CD4-positive, alpha-beta T cell treated with Interleukin-1 beta for 1 hour (primary cell): ENCODE measurements at regions not wholly inside any gene's neighbourhood (a gene's known extent, or its start where the extent isn't known, plus 50 kb on each side); places are given as distances from the start of the nearest gene placed in this dataset.
"Not testable (repeated sequence)": the region's sequence is repeated elsewhere in the genome, so short reads cannot be mapped to it uniquely, and the experiment has no call there.

Experiments used
- DNase-seq, 2 donors: peaks; one replicate each; pipeline ENCODE4 v3.0.0-alpha.2; 2020 to 2022

- DNase-seq: no peak
Observed at GRCh38 chr12:105854071-105854470, 284.7 kb downstream of the NUAK1 start.

DNA sequence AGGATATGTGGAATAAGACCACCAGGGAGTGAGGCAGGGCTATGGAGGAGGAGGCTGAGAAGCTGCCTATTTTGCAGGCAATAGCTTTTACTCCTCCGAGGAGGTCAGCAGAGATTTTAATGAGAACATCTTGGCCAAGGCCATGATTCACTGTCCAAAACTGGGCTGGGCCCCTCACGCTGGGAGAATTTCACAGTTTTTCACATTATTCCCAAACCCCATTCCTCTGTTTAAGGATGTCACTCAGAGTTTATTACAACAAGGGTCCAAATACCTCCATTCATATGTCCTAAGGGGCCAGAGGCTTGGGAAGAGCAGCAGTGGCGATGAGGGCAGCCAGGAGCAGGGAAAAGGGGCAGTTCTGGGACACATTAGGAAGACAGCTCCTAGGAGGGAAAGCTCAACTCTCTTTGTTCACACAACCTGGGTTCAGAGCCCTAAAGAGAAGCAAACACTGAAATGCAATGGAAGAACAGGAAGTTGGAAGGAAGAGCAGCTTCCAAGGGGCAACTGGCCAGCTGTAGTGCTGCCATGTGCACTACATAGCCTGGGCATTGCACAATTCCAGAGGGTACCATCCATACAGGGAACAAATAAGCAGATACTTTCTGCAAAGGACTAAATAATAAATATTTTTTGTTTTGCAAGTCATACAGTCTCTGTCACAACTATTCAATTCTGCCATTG is 283.2 kb downstream of the NUAK1 start:
- no peak for DNase-seq

GRCh38 chr12:105856048-105856405 is 282.7 kb downstream of the NUAK1 start:
- DNase-seq: no peak

- DNase-seq: no peak
Observed at GRCh38 chr12:105858981-105859710, 279.6 kb downstream of the NUAK1 start.

- DNase-seq: no peak
Observed at GRCh38 chr12:105860561-105861207, 278.1 kb downstream of the NUAK1 start.

GRCh38 chr12:105861227-105861626 is 277.5 kb downstream of the NUAK1 start:
- DNase-seq: no peak

DNA sequence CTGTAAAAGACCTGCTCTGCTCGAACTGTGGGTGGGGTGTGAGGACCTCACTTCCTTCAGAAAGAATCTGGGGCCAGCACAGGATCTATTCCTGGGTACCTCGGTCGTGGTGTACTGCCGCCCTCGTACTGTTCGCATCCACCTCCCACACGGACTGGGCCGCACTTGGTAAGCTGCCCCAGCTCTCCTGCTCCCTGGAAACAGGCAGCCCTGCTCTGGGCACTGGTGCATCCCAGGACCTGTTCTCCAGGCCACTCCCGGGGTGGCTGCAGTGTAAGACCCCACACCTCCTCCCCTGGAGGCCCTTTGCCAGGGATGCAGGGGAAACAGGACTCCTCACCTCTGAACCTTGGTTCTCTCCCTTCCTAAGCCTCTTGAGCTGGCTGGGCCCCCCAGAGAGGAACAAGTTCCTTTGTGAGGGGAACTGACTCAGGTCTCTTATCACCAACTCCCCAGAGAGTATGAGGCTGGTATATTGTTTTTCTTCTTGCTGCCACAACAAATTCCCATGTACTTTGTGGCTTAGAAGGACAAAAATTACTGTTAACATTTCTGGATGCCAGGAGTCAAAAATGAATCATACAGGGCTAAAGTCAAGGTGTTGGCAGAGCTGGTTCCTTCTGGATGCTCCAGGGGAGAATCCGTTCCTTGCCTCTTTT is 276.5 kb downstream of the NUAK1 start:
- no peak for DNase-seq

DNA sequence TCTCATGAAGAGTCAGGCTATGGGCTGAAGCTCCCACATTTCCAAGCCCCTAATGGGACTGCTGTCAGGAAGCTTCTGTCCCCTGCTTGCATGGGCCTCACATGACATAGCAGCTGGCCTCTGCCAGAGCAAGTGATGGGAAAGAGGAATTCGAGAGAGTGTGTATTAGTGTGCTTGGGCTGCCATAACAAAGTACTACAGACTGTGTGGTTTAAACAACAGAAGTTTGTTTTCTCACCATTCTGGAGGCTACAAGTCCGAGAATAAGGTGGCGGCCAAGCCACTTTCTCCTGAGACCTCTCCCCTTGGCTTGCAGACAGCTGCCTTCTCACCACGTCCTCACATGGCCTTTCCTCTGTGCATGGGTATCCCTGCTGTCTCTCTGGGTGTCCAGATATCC is 274.4 kb downstream of the NUAK1 start:
- DNase-seq: no peak

DNA sequence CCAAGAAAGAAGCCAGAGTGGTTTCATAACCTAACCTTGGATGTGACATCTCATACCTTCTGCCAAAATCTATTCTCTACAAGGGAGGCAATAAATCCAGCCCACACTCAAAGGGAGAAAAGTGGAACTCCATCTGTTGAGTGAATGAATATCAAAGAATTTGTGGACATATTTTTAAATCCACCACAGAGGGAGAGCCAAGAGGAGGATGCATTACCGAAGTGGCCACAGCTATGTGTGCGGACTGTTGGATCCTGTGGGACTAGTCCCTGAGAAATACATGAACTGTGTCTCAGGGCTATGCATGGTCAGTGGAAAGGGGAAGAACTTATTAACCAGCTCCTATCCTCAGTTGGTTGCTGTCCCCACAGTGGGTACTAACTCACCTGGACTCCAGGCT is 273.9 kb downstream of the NUAK1 start:
- DNase-seq: no peak

GRCh38 chr12:105865886-105866285 is 272.9 kb downstream of the NUAK1 start:
- no peak for DNase-seq

DNA sequence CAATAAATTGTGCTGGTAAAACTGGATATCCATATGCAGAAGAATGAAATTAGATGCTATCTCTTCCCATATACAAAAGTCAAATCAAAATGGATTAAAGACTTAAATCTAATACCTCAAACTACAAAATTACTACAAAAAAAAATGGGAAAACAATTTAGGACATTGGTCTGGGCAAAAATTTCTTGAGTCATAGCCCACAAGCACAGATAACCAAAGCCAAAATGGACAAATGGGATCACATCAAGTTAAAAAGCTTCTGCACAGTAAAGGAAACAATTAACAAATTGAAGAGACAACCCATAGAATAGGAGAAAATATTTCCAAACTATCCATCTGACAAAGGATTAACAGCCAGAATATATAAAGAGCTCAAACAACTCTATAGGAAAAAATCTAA is 264.6 kb downstream of the NUAK1 start:
- no peak for DNase-seq

DNA sequence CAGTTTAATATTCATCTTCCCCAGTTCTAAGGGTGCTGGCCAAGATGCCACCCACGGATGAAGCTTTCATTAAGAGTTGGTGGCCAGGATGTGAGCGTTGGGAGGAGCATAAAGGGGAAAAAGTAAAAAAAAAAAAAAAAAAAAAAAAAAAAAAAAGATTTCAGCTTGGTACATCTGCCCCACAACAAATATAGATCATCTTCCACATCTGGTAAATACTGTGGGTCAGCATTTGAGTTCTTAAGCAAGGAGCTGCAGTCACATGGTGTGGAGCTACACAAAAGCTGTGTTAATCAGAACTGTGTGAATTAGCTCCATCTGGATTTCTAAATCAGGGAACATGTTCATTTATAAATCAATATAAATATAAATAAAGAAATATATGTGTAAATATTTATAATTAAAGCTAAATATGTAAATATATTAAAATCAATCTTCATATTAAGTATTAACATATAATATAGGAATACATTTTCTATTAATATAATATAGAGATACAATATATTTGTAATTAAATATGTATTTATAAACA is 262.3 kb downstream of the NUAK1 start:
- no peak for DNase-seq

- no peak for DNase-seq
Observed at GRCh38 chr12:105878964-105879363, 259.8 kb downstream of the NUAK1 start.

- no peak for DNase-seq
Observed at GRCh38 chr12:105880824-105881388, 257.8 kb downstream of the NUAK1 start.

- no peak for DNase-seq
Observed at GRCh38 chr12:105882404-105882803, 256.4 kb downstream of the NUAK1 start.

- DNase-seq: no peak
Observed at GRCh38 chr12:105887131-105887530, 251.6 kb downstream of the NUAK1 start.

DNA sequence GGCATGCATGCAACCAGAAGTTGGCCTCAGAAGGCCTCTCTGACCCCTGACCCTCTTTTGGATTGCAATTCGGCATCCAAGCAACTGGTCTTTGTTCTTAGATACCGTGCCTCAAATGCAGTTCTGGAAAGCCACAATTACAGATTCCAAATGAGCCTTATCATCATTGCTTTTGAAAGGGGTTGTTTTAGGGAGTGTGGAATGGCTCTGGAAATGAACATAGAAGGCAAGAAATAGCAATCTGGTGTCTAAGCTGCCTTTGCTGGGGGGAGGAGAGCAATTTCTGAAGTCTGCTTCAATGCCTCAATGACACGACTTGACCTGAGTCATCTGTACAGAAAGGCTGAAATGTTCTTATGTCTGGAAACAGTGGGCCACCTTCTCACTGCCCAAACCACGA is 250.1 kb downstream of the NUAK1 start:
- no peak for DNase-seq

GRCh38 chr12:105892362-105892910 is 246.3 kb downstream of the NUAK1 start:
- DNase-seq: no peak

GRCh38 chr12:105895197-105895832 is 243.4 kb downstream of the NUAK1 start:
- DNase-seq: not testable (repeated sequence)

- DNase-seq: no peak
Observed at GRCh38 chr12:105897311-105897725, 241.4 kb downstream of the NUAK1 start.

GRCh38 chr12:105898271-105898670 is 240.5 kb downstream of the NUAK1 start:
- not testable (repeated sequence) for DNase-seq

DNA sequence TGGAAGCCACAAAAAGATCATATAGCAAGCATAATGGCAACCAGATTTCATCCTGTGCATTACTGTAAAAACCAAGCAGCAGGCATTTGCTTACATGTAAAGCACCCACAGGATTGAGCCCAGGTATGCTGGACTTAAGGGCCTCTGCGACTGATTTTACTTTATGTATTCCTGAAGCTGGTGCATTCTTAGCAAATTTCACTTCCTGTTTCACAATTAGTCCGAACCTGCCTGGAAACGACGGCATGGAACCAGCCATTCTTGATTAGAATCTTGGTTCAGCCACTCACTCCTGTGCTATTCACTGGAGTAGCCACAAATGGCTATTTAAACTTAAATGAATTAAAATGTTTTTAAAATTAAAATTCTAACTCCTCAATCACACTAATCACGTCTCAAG is 239.2 kb downstream of the NUAK1 start:
- no peak for DNase-seq
